ENCODE measurements at regions not wholly inside any gene's neighbourhood (a gene's known extent, or its start where the extent isn't known, plus 50 kb on each side); places are given as distances from the start of the nearest gene placed in this dataset.

- TF ChIP-seq EZH2phosphoT487 (conservative IDR thresholded peaks at IDR 0.05; ENCODE audit: low read length): no peak
- no peak for TF ChIP-seq CTCF (IDR thresholded peaks at IDR 0.05; ENCODE audit: insufficient read depth, low read length, poor library complexity, severe bottlenecking)
These were observed 279.3 kb upstream of the MTPN start for GRCh38 chr7:136256491-136256890.
